Activated CD8-positive, alpha-beta T cell treated with anti-CD3 and anti-CD28 coated beads for 36 hours (primary cell): ENCODE measurements at regions not wholly inside any gene's neighbourhood (a gene's known extent, or its start where the extent isn't known, plus 50 kb on each side); places are given as distances from the start of the nearest gene placed in this dataset.

Experiments used
- ATAC-seq: fragments of 200-7000 bp; cut with Tn5 transposase; one replicate; pipeline ENCODE4 v1.10.0; 2021; ENCODE audit warnings: mild to moderate bottlenecking, moderate library complexity
- CTCF ChIA-PET: fragments of 350-600 bp; sonication (Branson Sonifier 250); formaldehyde crosslinking; loops from one replicate; lab custom pipeline; 2021; ENCODE audit warnings: antibody characterized with exemption; lab: Charles Lee
- POLR2A ChIA-PET: fragments of 350-600 bp; sonication (Branson Sonifier 250); formaldehyde crosslinking; loops from one replicate; lab custom pipeline; 2021; ENCODE audit warnings: antibody characterized with exemption; lab: Charles Lee
- DNase-seq: peaks from one replicate; pipeline ENCODE4 v3.0.0-alpha.2; 2020
- H3K27ac Mint-ChIP-seq: one replicate; pipeline ENCODE4 v1.8.0; 2021; ENCODE audit warnings: mild to moderate bottlenecking, mixed read lengths
- H3K27me3 Mint-ChIP-seq: one replicate; pipeline ENCODE4 v1.8.0; 2021; ENCODE audit warnings: mixed read lengths
- H3K36me3 Mint-ChIP-seq: one replicate; pipeline ENCODE4 v1.8.0; 2021; ENCODE audit warnings: low read depth, mixed read lengths
- H3K4me1 Mint-ChIP-seq: one replicate; pipeline ENCODE4 v1.8.0; 2021; ENCODE audit warnings: low read depth, mixed read lengths
- H3K4me3 Mint-ChIP-seq: one replicate; pipeline ENCODE4 v1.8.0; 2021; ENCODE audit warnings: mild to moderate bottlenecking, moderate library complexity, mixed read lengths
- H3K9me3 Mint-ChIP-seq: one replicate; pipeline ENCODE4 v1.8.0; 2021; ENCODE audit warnings: mixed read lengths
- intact Hi-C: fragments of 100-400 bp; cut with micrococcal nuclease; formaldehyde crosslinking; loops from one replicate; pipeline ENCODE4 v1.10.0; 2022
- TF ChIP-seq, protein P1 (sequence below): fragments of 200-600 bp; IDR thresholded peaks from one replicate; pipeline ENCODE4 v1.8.0; 2022; ENCODE audit warnings: antibody characterized with exemption, mild to moderate bottlenecking

DNA sequence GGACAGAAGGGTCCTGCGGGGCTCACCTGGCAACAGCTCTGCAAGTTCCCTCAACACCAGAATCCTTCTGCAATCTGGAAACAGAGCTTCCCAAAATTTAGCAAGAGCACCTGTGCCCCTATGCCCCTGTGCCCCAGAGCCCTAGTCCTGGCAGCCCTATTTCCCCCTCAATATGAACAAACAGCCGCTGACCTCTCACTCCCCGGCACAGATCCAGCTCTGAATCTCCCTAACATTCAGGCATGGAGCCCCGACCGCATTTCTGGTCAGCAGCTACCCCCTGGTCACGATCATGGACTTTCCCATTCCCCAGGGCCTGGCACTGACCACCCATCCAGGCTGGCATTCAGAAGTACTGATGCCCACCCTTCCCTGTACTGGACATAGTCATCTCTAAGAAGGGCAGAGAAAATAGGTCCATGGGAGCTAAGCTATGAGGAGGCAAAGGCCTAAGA, 110.8 kb upstream of the SMURF2 start:
- no peak for DNase-seq
- Mint-ChIP-seq H3K4me3 (no peak overlapping the region), H3K9me3 (no peaks in the 10 kb centered on the region), H3K4me1 (peaks cover 9% of the 10 kb centered on the region), H3K27ac (no peak overlapping the region), H3K36me3 (no peaks in the 10 kb centered on the region), H3K27me3 (peaks cover 2% of the 10 kb centered on the region)
- ChIA-PET POLR2A (no interaction called here), CTCF (no interaction called here)
- ATAC-seq: no peak
- intact Hi-C loops: no loop called here
- TF ChIP-seq, protein P1, sequence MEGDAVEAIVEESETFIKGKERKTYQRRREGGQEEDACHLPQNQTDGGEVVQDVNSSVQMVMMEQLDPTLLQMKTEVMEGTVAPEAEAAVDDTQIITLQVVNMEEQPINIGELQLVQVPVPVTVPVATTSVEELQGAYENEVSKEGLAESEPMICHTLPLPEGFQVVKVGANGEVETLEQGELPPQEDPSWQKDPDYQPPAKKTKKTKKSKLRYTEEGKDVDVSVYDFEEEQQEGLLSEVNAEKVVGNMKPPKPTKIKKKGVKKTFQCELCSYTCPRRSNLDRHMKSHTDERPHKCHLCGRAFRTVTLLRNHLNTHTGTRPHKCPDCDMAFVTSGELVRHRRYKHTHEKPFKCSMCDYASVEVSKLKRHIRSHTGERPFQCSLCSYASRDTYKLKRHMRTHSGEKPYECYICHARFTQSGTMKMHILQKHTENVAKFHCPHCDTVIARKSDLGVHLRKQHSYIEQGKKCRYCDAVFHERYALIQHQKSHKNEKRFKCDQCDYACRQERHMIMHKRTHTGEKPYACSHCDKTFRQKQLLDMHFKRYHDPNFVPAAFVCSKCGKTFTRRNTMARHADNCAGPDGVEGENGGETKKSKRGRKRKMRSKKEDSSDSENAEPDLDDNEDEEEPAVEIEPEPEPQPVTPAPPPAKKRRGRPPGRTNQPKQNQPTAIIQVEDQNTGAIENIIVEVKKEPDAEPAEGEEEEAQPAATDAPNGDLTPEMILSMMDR: no peak

DNA sequence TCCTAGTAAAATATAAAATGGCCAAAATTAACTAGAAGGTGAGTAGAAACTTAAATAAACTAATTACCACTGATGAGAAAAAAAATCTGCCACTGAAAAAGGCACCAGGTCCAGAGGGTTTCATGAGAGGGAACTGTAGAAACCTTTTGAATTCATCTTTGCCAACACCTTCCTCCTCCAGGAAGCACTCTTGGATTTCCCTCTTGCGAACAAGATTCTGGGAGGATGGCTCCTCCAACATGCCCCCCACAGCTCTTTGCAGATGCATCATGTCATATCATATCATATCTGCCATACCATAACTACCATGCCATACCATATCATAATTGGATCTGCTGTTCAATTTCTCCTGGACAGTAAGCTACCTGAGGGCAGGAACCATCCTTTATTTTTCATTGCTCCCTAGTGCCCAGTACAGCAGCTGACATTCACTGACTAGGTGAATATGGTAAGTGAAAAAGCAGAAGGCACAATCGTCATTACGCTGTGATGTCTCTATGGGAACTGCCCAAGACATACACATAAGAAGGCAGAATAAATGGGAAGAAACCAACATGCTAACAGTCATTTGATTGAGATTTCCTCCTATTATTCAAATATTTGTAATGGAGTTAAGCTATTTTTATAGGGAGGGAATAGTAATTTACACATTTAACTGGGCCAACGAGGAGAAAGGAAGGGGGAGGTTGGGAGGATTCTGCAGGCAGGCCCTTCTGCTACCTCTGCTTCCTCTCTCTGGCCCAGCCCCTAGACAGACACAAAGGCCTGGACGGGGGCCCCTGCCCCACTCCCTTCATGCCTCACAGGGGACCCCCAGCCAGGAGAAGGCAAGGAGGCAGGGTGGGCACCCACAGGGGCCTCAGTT, 110.1 kb upstream of the SMURF2 start:
- no peak overlapping the region for H3K4me3 Mint-ChIP-seq
- H3K4me1 Mint-ChIP-seq: peaks cover 4% of the 10 kb centered on the region
- intact Hi-C loops: no loop called here
- H3K27ac Mint-ChIP-seq: no peak overlapping the region
- no peaks in the 10 kb centered on the region for H3K36me3 Mint-ChIP-seq
- TF ChIP-seq, protein P1: no peak
- ChIA-PET CTCF (no interaction called here), POLR2A (no interaction called here)
- ATAC-seq: no peak
- H3K27me3 Mint-ChIP-seq: no peaks in the 10 kb centered on the region
- DNase-seq: no peak
- no peaks in the 10 kb centered on the region for H3K9me3 Mint-ChIP-seq

DNA sequence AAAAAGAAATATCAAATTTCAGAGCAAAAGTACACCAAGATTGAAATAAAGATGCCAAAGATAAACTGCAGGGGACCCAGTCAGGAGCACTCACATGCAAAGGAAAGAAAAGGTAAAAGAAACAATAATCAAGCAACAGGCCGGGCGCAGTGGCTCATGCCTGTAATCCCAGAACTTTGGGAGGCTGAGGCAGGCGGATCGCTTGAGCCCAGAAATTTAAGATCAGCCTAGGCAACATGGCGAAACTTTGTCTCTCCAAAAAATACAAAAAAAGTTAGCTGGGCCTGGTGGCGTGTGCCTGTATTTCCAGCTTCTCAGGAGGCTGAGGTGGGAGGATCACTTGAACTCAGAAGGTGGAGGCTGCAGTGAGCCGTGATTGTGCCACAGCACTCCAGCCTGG, 107.6 kb upstream of the SMURF2 start:
- CTCF ChIA-PET: no interaction called here
- DNase-seq: no peak
- TF ChIP-seq, protein P1: no peak
- intact Hi-C loops: no loop called here
- Mint-ChIP-seq H3K27ac (no peak overlapping the region), H3K9me3 (no peaks in the 10 kb centered on the region), H3K4me1 (no peaks in the 10 kb centered on the region), H3K36me3 (no peaks in the 10 kb centered on the region), H3K4me3 (no peak overlapping the region), H3K27me3 (no peaks in the 10 kb centered on the region)
- POLR2A ChIA-PET: no interaction called here
- ATAC-seq: no peak

DNA sequence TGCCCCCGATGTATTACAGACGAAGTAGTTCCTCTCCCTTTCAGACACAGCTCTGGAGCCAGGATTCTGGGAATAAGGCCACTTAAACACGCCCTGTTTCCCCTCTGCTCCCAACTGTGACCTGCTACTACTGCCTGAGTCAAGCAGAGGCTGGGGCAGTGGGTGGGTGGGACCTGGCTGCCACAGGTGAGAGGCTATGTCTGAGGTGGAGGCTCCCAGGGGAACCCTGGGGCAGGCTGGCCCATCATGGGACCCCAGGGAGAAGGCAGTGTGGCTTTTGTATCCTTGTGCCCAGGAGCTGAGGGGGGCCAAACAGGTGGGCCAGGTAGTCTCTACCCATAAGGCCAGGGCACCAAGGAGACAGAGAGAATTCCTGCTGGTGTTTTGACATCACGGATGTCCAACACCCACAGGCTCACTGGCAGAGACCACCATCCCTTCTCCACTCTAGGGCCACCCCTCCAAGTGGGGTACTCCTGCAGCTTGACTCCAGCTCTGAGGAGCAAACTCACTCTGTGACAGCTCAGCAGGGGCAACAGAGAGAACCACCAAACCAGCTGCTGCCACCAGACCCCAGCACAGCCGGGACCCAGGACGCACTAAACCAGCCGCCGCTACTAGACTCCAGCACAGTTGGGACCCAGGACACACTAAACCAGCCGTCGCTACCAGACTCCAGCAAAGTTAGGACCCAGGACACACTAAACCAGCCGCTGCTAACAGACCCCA, 105.3 kb upstream of the SMURF2 start:
- DNase-seq: no peak
- Mint-ChIP-seq H3K27ac (no peak overlapping the region), H3K27me3 (no peaks in the 10 kb centered on the region), H3K36me3 (no peaks in the 10 kb centered on the region), H3K4me1 (no peaks in the 10 kb centered on the region), H3K9me3 (no peaks in the 10 kb centered on the region), H3K4me3 (no peak overlapping the region)
- TF ChIP-seq, protein P1: no peak
- intact Hi-C loops: no loop called here
- POLR2A ChIA-PET: no interaction called here
- CTCF ChIA-PET: interaction anchor here (0.9 kb wide), 1 partner anchor 9 kb away, joined by 3 read pairs; no protein-coding TSS in a partner anchor
- no peak for ATAC-seq
